NCI-H345 (cell line): ENCODE measurements at regions not wholly inside any gene's neighbourhood (a gene's known extent, or its start where the extent isn't known, plus 50 kb on each side); places are given as distances from the start of the nearest gene placed in this dataset.
A peak's percentile ranks its signal among the peaks of the same experiment; 100 is the strongest.

Experiments used
- DNase-seq: peaks from one replicate; lab custom pipeline; 2025; lab: John Stamatoyannopoulos, UW

GRCh38 chr4:83858131-83858530 lies 322.2 kb downstream of the GPAT3 start:
- DNase-seq = no peak

GRCh38 chr4:83855044-83855443 lies 319.1 kb downstream of the GPAT3 start:
- DNase-seq = no peak

GRCh38 chr4:83852085-83852451 lies 316.2 kb downstream of the GPAT3 start:
- no peak for DNase-seq

GRCh38 chr4:83851261-83852084 lies 315.6 kb downstream of the GPAT3 start:
- no peak for DNase-seq

- DNase-seq = no peak
Observed at GRCh38 chr4:83850435-83850834, 314.5 kb downstream of the GPAT3 start.

GRCh38 chr4:83846193-83846830 lies 310.4 kb downstream of the GPAT3 start:
- DNase-seq = no peak

- DNase-seq = no peak
Observed at GRCh38 chr4:83839615-83840014, 303.7 kb downstream of the GPAT3 start.

GRCh38 chr4:83837614-83838308 lies 301.9 kb downstream of the GPAT3 start:
- DNase-seq = no peak

GRCh38 chr4:83833920-83834319 lies 298.0 kb downstream of the GPAT3 start:
- no peak for DNase-seq

GRCh38 chr4:83832110-83832825 lies 296.4 kb downstream of the GPAT3 start:
- DNase-seq = no peak

GRCh38 chr4:83831588-83831987 lies 295.7 kb downstream of the GPAT3 start:
- DNase-seq = no peak

GRCh38 chr4:83830138-83830888 lies 294.4 kb downstream of the GPAT3 start:
- DNase-seq = peak; percentile 2

GRCh38 chr4:83828601-83829000 lies 292.7 kb downstream of the GPAT3 start:
- no peak for DNase-seq

- no peak for DNase-seq
Observed at GRCh38 chr4:83821493-83821892, 285.6 kb downstream of the GPAT3 start.

- DNase-seq = no peak
Observed at GRCh38 chr4:83819582-83819981, 283.7 kb downstream of the GPAT3 start.

- no peak for DNase-seq
Observed at GRCh38 chr4:83810428-83810827, 274.5 kb downstream of the GPAT3 start.

- DNase-seq = no peak
Observed at GRCh38 chr4:83809581-83809980, 273.7 kb downstream of the GPAT3 start.

- DNase-seq = no peak
Observed at GRCh38 chr4:83793481-83793880, 257.6 kb downstream of the GPAT3 start.

GRCh38 chr4:83785891-83786290 lies 250.0 kb downstream of the GPAT3 start:
- DNase-seq = no peak

GRCh38 chr4:83783215-83783614 lies 247.3 kb downstream of the GPAT3 start:
- no peak for DNase-seq

- no peak for DNase-seq
Observed at GRCh38 chr4:83782591-83782990, 246.7 kb downstream of the GPAT3 start.

GRCh38 chr4:83781434-83781833 lies 245.5 kb downstream of the GPAT3 start:
- no peak for DNase-seq
